Neural crest cell (in vitro differentiated cells): ENCODE measurements at regions not wholly inside any gene's neighbourhood (a gene's known extent, or its start where the extent isn't known, plus 50 kb on each side); places are given as distances from the start of the nearest gene placed in this dataset.

Experiments
- DNase-seq: peaks from one replicate; pipeline ENCODE4 v3.0.0; 2021; ENCODE audit warnings: low read depth, mixed read lengths, low spot score
- H3K27ac Mint-ChIP-seq: one replicate; pipeline ENCODE4 v1.8.0; 2021; ENCODE audit warnings: mild to moderate bottlenecking, mixed read lengths; ENCODE audit not compliant: unreplicated experiment
- H3K27me3 Mint-ChIP-seq: 2 replicates; pipeline ENCODE4 v1.8.0; 2021; ENCODE audit warnings: low read depth, mild to moderate bottlenecking, mixed read lengths
- H3K36me3 Mint-ChIP-seq: 2 replicates; pipeline ENCODE4 v1.8.0; 2021; ENCODE audit warnings: low read depth, mild to moderate bottlenecking, mixed read lengths
- H3K4me1 Mint-ChIP-seq: 2 replicates; pipeline ENCODE4 v1.8.0; 2021; ENCODE audit warnings: mixed read lengths
- H3K4me3 Mint-ChIP-seq: one replicate; pipeline ENCODE4 v1.8.0; 2021; ENCODE audit warnings: mild to moderate bottlenecking, mixed read lengths
- H3K9me3 Mint-ChIP-seq: 2 replicates; pipeline ENCODE4 v1.8.0; 2021; ENCODE audit warnings: mixed read lengths
- CTCF ChIP-seq: fragments of 200-600 bp; sonication (generic); conservative IDR thresholded peaks from 2 replicates; pipeline ENCODE4 v1.5.0; 2021; ENCODE audit warnings: antibody characterized with exemption, mild to moderate bottlenecking

- H3K36me3 Mint-ChIP-seq: no peaks in the 10 kb centered on the region
- H3K4me1 Mint-ChIP-seq: no peaks in the 10 kb centered on the region
- DNase-seq: no peak
- H3K4me3 Mint-ChIP-seq: no peak overlapping the region
- H3K27me3 Mint-ChIP-seq: no peaks in the 10 kb centered on the region
- H3K9me3 Mint-ChIP-seq: no peaks in the 10 kb centered on the region
- H3K27ac Mint-ChIP-seq: no peak overlapping the region
- no peak for TF ChIP-seq CTCF
Observed at GRCh38 chr4:36471903-36472302, 190.5 kb downstream of the DTHD1 start.

GRCh38 chr4:36476135-36476534 is 194.7 kb downstream of the DTHD1 start:
- Mint-ChIP-seq H3K4me1 (no peaks in the 10 kb centered on the region), H3K4me3 (no peak overlapping the region)
- TF ChIP-seq CTCF: no peak

GRCh38 chr4:36477861-36478260 is 196.4 kb downstream of the DTHD1 start:
- TF ChIP-seq CTCF: no peak
- peaks cover 2% of the 10 kb centered on the region for H3K27me3 Mint-ChIP-seq
- no peak overlapping the region for H3K4me3 Mint-ChIP-seq
- no peak overlapping the region for H3K27ac Mint-ChIP-seq
- no peak for DNase-seq
- H3K9me3 Mint-ChIP-seq: no peaks in the 10 kb centered on the region
- no peaks in the 10 kb centered on the region for H3K4me1 Mint-ChIP-seq
- no peaks in the 10 kb centered on the region for H3K36me3 Mint-ChIP-seq

More at GRCh38 chr4:36476135-36476534, 194.7 kb downstream of the DTHD1 start:
- H3K27me3 Mint-ChIP-seq: peaks cover 2% of the 10 kb centered on the region
- H3K36me3 Mint-ChIP-seq: no peaks in the 10 kb centered on the region
- no peak for DNase-seq
- no peak overlapping the region for H3K27ac Mint-ChIP-seq
- no peaks in the 10 kb centered on the region for H3K9me3 Mint-ChIP-seq

GRCh38 chr4:36485885-36486284 is 204.5 kb downstream of the DTHD1 start:
- no peaks in the 10 kb centered on the region for H3K4me1 Mint-ChIP-seq

GRCh38 chr4:36489798-36490197 is 208.4 kb downstream of the DTHD1 start:
- TF ChIP-seq CTCF: no peak

More at GRCh38 chr4:36485885-36486284, 204.5 kb downstream of the DTHD1 start:
- Mint-ChIP-seq H3K9me3 (no peaks in the 10 kb centered on the region), H3K4me3 (no peak overlapping the region), H3K27ac (no peak overlapping the region), H3K36me3 (no peaks in the 10 kb centered on the region), H3K27me3 (no peaks in the 10 kb centered on the region)
- DNase-seq: no peak
- no peak for TF ChIP-seq CTCF

GRCh38 chr4:36492041-36492440 is 210.6 kb downstream of the DTHD1 start:
- TF ChIP-seq CTCF: no peak
- DNase-seq: no peak
- H3K4me3 Mint-ChIP-seq: no peak overlapping the region
- H3K4me1 Mint-ChIP-seq: no peaks in the 10 kb centered on the region
- H3K27me3 Mint-ChIP-seq: no peaks in the 10 kb centered on the region
- H3K36me3 Mint-ChIP-seq: no peaks in the 10 kb centered on the region
- H3K9me3 Mint-ChIP-seq: no peaks in the 10 kb centered on the region
- no peak overlapping the region for H3K27ac Mint-ChIP-seq

More at GRCh38 chr4:36489798-36490197, 208.4 kb downstream of the DTHD1 start:
- Mint-ChIP-seq H3K27ac (no peak overlapping the region), H3K9me3 (no peaks in the 10 kb centered on the region), H3K36me3 (no peaks in the 10 kb centered on the region), H3K4me1 (no peaks in the 10 kb centered on the region), H3K27me3 (no peaks in the 10 kb centered on the region), H3K4me3 (no peak overlapping the region)
- DNase-seq: no peak
